ENCODE measurements at regions not wholly inside any gene's neighbourhood (a gene's known extent, or its start where the extent isn't known, plus 50 kb on each side); places are given as distances from the start of the nearest gene placed in this dataset.
A peak's percentile ranks its signal among the peaks of the same experiment; 100 is the strongest.

DNA sequence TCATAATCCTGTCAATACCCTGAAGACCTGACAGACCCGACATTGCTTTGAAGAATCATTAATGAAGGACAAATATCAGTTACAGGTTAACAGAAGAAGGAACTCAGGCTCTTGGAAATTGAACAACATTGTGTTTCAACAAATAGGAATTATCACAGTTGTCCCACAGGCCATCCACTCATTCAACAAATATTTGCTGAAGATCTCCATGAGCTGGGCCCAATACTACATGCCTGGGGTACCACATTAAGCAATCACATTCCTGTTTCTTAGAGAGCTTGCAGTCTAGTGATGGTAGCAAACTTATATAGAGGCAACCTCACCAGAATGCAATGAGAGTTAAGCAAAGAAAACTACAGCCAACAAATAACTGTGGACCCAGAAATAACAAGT is 671.6 kb upstream of the ACVR2A start:
- H3K27me3 ChIP-seq (ENCODE audit: control insufficient read depth in 1 of 2, insufficient read depth in 2 of 2, low read length in 1 of 2) = no peaks in the 10 kb centered on the region
- ATAC-seq (ENCODE audit: low FRiP score) (no peak), DNase-seq (no peak)
- no peak overlapping the region for H3K4me3 ChIP-seq (ENCODE audit: low read length in 2 of 2)
- no peaks in the 10 kb centered on the region for H3K4me1 ChIP-seq (ENCODE audit: control insufficient read depth in 1 of 2, insufficient read depth in 2 of 2, low read length in 2 of 2)
- intact Hi-C loops (cut with DNase I) = no loop called here
- WGBS, 2 donors = 85 to 86% methylated on average over 1 of the region's 1 CpG
- H3K9me3 ChIP-seq (ENCODE audit: control insufficient read depth, low read length) = no peaks in the 10 kb centered on the region
- H3K36me3 ChIP-seq (ENCODE audit: control insufficient read depth in 1 of 2, insufficient read depth in 2 of 2, low read length in 1 of 2) = no peaks in the 10 kb centered on the region
- no peak overlapping the region for H3K27ac ChIP-seq (ENCODE audit: low read depth in 1 of 2, low read length in 2 of 2)

DNA sequence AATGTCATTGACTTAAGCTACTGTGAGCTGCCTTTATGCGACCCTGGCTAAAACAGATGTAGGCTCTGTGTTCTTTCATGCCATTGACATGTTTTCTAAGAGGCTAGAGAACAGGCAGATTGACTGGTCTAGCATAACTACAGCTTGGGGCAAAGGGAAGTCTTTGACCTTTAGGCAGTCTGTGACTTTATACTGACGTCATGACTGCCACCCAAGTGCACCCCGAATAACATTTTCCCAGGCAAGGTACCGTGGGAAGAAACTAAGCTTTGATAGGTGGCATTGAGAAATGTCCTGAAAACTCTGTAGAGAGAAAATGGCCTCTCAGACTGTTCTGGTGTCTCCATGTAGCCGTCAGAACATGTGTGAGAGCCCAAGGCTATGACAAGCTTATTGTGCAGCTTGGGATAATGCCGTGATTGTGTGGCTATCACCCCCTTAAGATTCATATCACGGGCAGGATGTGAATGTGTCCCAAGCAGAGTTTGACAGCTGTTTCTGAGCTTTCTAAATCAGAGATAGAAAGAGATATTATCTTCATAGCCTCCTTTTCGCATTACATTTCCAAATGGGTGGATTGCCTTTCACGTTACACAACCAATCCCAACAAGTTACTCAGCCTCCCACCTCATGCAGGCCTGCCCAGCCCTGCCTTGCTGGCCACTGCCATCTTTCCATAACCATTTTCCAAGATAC is 672.2 kb upstream of the ACVR2A start:
- Histone ChIP-seq H3K9me3 (ENCODE audit: control insufficient read depth, low read length) (no peaks in the 10 kb centered on the region), H3K27me3 (ENCODE audit: control insufficient read depth in 1 of 2, insufficient read depth in 2 of 2, low read length in 1 of 2) (no peaks in the 10 kb centered on the region), H3K27ac (ENCODE audit: low read depth in 1 of 2, low read length in 2 of 2) (no peak overlapping the region), H3K36me3 (ENCODE audit: control insufficient read depth in 1 of 2, insufficient read depth in 2 of 2, low read length in 1 of 2) (no peaks in the 10 kb centered on the region), H3K4me1 (ENCODE audit: control insufficient read depth in 1 of 2, insufficient read depth in 2 of 2, low read length in 2 of 2) (no peaks in the 10 kb centered on the region), H3K4me3 (ENCODE audit: low read length in 2 of 2) (no peak overlapping the region)
- intact Hi-C loops (cut with DNase I) = no loop called here
- DNase-seq (no peak), ATAC-seq (ENCODE audit: low FRiP score) (no peak)
- WGBS, 2 donors = 62 to 71% methylated on average over 9 of the region's 9 CpGs

DNA sequence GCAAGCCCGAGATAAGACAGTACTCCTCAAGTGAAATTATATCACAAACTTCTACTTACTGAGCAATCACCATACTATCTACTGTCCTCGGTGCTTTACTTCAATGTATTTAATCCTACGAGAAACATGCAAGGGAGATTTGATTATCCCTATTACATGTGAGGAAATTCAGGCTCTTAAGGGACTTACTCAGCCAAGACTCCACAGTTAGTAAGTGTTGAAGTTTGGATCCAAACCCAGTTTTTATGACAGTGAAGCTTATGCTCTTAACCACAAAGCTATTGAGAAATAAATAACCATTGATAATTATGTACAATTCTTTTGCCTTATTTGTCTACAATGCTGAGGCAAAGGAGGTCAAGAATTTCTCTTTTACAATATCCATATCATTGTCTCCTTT is 672.9 kb upstream of the ACVR2A start:
- 47 to 56% methylated on average over 3 of the region's 3 CpGs for WGBS, 2 donors
- no peaks in the 10 kb centered on the region for H3K27me3 ChIP-seq (ENCODE audit: control insufficient read depth in 1 of 2, insufficient read depth in 2 of 2, low read length in 1 of 2)
- no peak for ATAC-seq (ENCODE audit: low FRiP score)
- no peak overlapping the region for H3K27ac ChIP-seq (ENCODE audit: low read depth in 1 of 2, low read length in 2 of 2)
- H3K9me3 ChIP-seq (ENCODE audit: control insufficient read depth, low read length) = no peaks in the 10 kb centered on the region
- H3K36me3 ChIP-seq (ENCODE audit: control insufficient read depth in 1 of 2, insufficient read depth in 2 of 2, low read length in 1 of 2) = no peaks in the 10 kb centered on the region
- intact Hi-C loops (cut with DNase I) = no loop called here
- H3K4me1 ChIP-seq (ENCODE audit: control insufficient read depth in 1 of 2, insufficient read depth in 2 of 2, low read length in 2 of 2) = no peaks in the 10 kb centered on the region
- no peak overlapping the region for H3K4me3 ChIP-seq (ENCODE audit: low read length in 2 of 2)
- DNase-seq = no peak

DNA sequence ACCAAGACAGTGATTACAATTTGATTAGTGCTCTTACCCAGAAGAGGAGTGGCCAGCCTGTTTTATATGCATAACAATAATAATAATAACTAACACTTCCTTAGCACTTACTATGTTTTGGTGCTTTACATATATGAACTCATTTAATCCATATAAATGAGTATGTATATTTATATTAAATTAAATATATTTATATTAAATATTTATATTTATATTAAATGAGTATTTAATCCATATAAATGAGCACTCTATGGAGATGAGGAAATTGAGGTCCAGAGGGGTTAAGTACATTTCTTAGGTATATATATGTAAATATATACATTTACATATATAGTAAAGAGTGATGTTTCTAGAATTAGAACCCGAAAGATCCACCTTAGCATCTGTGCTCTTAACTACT is 673.9 kb upstream of the ACVR2A start:
- no peak overlapping the region for H3K27ac ChIP-seq (ENCODE audit: low read depth in 1 of 2, low read length in 2 of 2)
- H3K4me3 ChIP-seq (ENCODE audit: low read length in 2 of 2) = no peak overlapping the region
- no peaks in the 10 kb centered on the region for H3K36me3 ChIP-seq (ENCODE audit: control insufficient read depth in 1 of 2, insufficient read depth in 2 of 2, low read length in 1 of 2)
- no peaks in the 10 kb centered on the region for H3K27me3 ChIP-seq (ENCODE audit: control insufficient read depth in 1 of 2, insufficient read depth in 2 of 2, low read length in 1 of 2)
- intact Hi-C loops (cut with DNase I) = no loop called here
- no peak for DNase-seq
- 83 to 93% methylated on average over 1 of the region's 1 CpG for whole genome bisulfite sequencing, 2 donors
- no peak for ATAC-seq (ENCODE audit: low FRiP score)
- H3K9me3 ChIP-seq (ENCODE audit: control insufficient read depth, low read length) = no peaks in the 10 kb centered on the region
- H3K4me1 ChIP-seq (ENCODE audit: control insufficient read depth in 1 of 2, insufficient read depth in 2 of 2, low read length in 2 of 2) = no peaks in the 10 kb centered on the region

DNA sequence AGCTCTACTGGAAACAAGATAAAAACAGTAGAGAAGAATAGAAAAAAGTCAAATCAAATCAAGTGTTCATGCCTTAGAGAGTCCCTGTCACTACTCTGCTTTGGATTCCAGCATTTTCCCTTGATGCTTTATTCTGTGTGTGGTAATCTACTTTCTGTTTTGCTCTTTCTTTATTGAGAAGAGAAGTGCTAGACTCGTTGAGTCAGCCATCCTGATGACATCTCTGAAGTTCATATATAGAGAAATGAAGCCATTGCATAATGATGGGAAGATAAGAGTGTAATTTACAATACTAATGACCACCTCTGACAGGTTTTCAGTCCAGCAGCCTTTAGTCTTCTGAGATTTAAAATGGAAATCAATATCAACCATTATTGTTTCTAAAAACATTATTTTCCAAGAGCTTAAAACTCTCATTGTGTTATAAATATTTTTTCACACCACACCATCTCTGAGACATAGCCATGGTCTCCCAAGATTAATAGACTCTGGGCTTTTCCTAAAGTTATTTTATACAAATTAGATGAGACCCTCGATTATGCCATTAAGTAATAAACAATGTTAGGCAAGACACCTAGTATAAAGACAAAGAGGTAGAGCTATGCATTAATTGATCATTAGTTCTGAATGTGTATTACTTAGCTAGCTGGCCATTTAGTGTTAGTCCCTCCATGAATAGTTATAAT is 679.0 kb upstream of the ACVR2A start:
- Histone ChIP-seq H3K27ac (ENCODE audit: low read depth in 1 of 2, low read length in 2 of 2) (no peak overlapping the region), H3K4me3 (ENCODE audit: low read length in 2 of 2) (no peak overlapping the region), H3K4me1 (ENCODE audit: control insufficient read depth in 1 of 2, insufficient read depth in 2 of 2, low read length in 2 of 2) (no peaks in the 10 kb centered on the region), H3K36me3 (ENCODE audit: control insufficient read depth in 1 of 2, insufficient read depth in 2 of 2, low read length in 1 of 2) (no peaks in the 10 kb centered on the region), H3K27me3 (ENCODE audit: control insufficient read depth in 1 of 2, insufficient read depth in 2 of 2, low read length in 1 of 2) (no peaks in the 10 kb centered on the region), H3K9me3 (ENCODE audit: control insufficient read depth, low read length) (no peaks in the 10 kb centered on the region)
- no peak for DNase-seq
- 43 to 54% methylated on average over 2 of the region's 2 CpGs for WGBS, 2 donors
- intact Hi-C loops (cut with DNase I) = no loop called here
- ATAC-seq (ENCODE audit: low FRiP score) = no peak

DNA sequence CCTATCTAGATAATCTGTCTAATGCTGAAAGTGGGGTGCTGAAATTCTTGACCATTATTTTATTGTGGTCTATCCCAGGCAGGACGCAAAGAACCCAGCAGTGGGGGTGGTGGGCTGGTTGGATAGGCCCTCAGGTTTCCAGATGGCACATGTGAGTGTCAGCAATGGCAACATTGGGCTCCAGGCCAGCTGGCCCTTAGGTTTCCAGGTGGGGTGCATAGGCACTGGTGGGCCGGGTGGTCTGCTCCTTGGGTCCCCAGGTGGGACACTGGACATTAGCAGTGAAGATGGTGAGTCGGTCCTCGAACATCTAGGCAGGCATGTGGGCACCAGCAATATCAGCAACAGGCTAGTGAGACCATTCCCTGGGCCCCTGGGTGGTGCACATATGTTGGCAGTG is 680.3 kb upstream of the ACVR2A start:
- H3K27me3 ChIP-seq (ENCODE audit: control insufficient read depth in 1 of 2, insufficient read depth in 2 of 2, low read length in 1 of 2) = no peaks in the 10 kb centered on the region
- no peaks in the 10 kb centered on the region for H3K9me3 ChIP-seq (ENCODE audit: control insufficient read depth, low read length)
- H3K4me1 ChIP-seq (ENCODE audit: control insufficient read depth in 1 of 2, insufficient read depth in 2 of 2, low read length in 2 of 2) = no peaks in the 10 kb centered on the region
- WGBS, 2 donors = 82 to 86% methylated on average over 4 of the region's 4 CpGs
- H3K36me3 ChIP-seq (ENCODE audit: control insufficient read depth in 1 of 2, insufficient read depth in 2 of 2, low read length in 1 of 2) = no peaks in the 10 kb centered on the region
- ATAC-seq (ENCODE audit: low FRiP score) (no peak), DNase-seq (peak; percentile 26 to 53)
- no peak overlapping the region for H3K27ac ChIP-seq (ENCODE audit: low read depth in 1 of 2, low read length in 2 of 2)
- no peak overlapping the region for H3K4me3 ChIP-seq (ENCODE audit: low read length in 2 of 2)
- intact Hi-C loops (cut with DNase I) = no loop called here

DNA sequence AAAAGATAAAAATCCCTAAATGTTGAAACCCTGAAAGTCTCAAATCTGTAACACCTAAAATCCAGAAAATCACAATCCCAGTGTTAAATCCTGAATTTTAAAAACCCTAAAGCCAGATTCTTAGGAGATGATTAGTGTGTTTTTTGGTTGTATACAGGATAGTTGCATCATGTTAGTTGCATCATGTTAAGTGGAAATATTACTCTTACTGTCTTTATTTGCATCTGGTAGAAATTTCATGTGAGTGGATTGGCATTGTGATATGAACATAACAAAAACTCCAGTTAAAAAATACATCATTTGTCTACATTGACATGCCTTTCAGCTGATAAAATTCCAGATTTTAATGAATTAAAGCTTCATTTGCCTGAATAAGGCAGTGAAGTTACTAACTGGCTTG is 683.1 kb upstream of the ACVR2A start:
- intact Hi-C loops (cut with DNase I) = no loop called here

DNA sequence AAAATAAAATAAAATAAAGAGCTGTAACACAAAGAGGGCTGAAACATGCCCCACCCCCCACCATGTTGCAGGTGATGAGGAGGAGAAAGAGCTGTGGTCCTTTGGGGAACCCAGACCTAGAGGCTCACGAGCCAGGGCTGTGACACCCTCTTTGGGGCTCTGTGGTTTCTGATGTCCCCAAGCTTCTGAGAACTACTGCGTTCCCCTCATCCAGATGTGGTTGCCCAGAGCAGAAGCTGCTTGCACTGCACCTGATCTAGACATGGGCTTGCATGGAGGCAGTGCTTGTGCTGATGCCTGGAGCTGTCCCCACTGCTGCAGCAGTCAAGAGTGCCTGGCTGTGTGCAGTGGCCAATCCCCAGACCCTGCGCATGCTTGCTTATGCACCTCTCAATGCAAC is 687.9 kb upstream of the ACVR2A start:
- 86 to 91% methylated on average over 3 of the region's 3 CpGs for WGBS, 2 donors
- ATAC-seq (ENCODE audit: low FRiP score) (no peak), DNase-seq (no peak)
- H3K4me1 ChIP-seq (ENCODE audit: control insufficient read depth in 1 of 2, insufficient read depth in 2 of 2, low read length in 2 of 2) = no peaks in the 10 kb centered on the region
- H3K36me3 ChIP-seq (ENCODE audit: control insufficient read depth in 1 of 2, insufficient read depth in 2 of 2, low read length in 1 of 2) = no peaks in the 10 kb centered on the region
- intact Hi-C loops (cut with DNase I) = no loop called here
- no peak overlapping the region for H3K4me3 ChIP-seq (ENCODE audit: low read length in 2 of 2)
- no peak overlapping the region for H3K27ac ChIP-seq (ENCODE audit: low read depth in 1 of 2, low read length in 2 of 2)
- H3K27me3 ChIP-seq (ENCODE audit: control insufficient read depth in 1 of 2, insufficient read depth in 2 of 2, low read length in 1 of 2) = no peaks in the 10 kb centered on the region
- no peaks in the 10 kb centered on the region for H3K9me3 ChIP-seq (ENCODE audit: control insufficient read depth, low read length)

More for the DNA sequence above, 683.1 kb upstream of the ACVR2A start:
- Histone ChIP-seq H3K4me3 (ENCODE audit: low read length in 2 of 2) (no peak overlapping the region), H3K27me3 (ENCODE audit: control insufficient read depth in 1 of 2, insufficient read depth in 2 of 2, low read length in 1 of 2) (no peaks in the 10 kb centered on the region), H3K9me3 (ENCODE audit: control insufficient read depth, low read length) (no peaks in the 10 kb centered on the region), H3K27ac (ENCODE audit: low read depth in 1 of 2, low read length in 2 of 2) (no peak overlapping the region), H3K4me1 (ENCODE audit: control insufficient read depth in 1 of 2, insufficient read depth in 2 of 2, low read length in 2 of 2) (no peaks in the 10 kb centered on the region), H3K36me3 (ENCODE audit: control insufficient read depth in 1 of 2, insufficient read depth in 2 of 2, low read length in 1 of 2) (no peaks in the 10 kb centered on the region)
- no peak for DNase-seq
- ATAC-seq (ENCODE audit: low FRiP score) = no peak

DNA sequence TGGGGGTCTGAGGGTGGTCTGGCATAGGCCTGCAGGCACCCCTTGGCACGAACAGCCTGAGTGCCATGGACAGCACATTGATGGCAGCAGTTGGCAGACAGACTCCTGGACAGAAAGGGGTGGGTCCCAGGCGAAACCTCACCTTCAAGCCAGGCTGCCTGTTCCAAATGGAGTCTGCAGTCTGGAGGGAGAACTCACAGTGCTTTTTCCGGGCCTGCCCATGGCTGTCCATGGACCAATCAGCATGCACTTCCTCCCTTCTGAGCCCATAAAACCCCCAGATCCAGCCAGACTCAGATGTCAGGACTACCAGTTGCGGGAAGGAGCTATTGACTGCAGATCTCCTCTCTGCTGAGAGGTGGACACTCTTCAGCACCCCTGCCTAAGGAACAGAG is 694.6 kb upstream of the ACVR2A start:
- H3K4me3 ChIP-seq (ENCODE audit: low read length in 2 of 2) = no peak overlapping the region
- WGBS, 2 donors = 84 to 85% methylated on average over 4 of the region's 4 CpGs
- no peak overlapping the region for H3K27ac ChIP-seq (ENCODE audit: low read depth in 1 of 2, low read length in 2 of 2)
- H3K36me3 ChIP-seq (ENCODE audit: control insufficient read depth in 1 of 2, insufficient read depth in 2 of 2, low read length in 1 of 2) = no peaks in the 10 kb centered on the region
- no peaks in the 10 kb centered on the region for H3K4me1 ChIP-seq (ENCODE audit: control insufficient read depth in 1 of 2, insufficient read depth in 2 of 2, low read length in 2 of 2)
- ATAC-seq (ENCODE audit: low FRiP score) (no peak), DNase-seq (no peak)
- intact Hi-C loops (cut with DNase I) = no loop called here
- H3K27me3 ChIP-seq (ENCODE audit: control insufficient read depth in 1 of 2, insufficient read depth in 2 of 2, low read length in 1 of 2) = no peaks in the 10 kb centered on the region
- H3K9me3 ChIP-seq (ENCODE audit: control insufficient read depth, low read length) = no peaks in the 10 kb centered on the region
